ENCODE measurements at regions not wholly inside any gene's neighbourhood (a gene's known extent, or its start where the extent isn't known, plus 50 kb on each side); places are given as distances from the start of the nearest gene placed in this dataset.

GRCh38 chr1:201589186-201589585 lies 50.3 kb downstream of the NAV1 start:
- no peak for DNase-seq (ENCODE audit: low read depth in 3 of 3)

GRCh38 chr1:201590474-201590873 lies 51.5 kb downstream of the NAV1 start:
- DNase-seq (ENCODE audit: low read depth in 3 of 3): no peak

DNA sequence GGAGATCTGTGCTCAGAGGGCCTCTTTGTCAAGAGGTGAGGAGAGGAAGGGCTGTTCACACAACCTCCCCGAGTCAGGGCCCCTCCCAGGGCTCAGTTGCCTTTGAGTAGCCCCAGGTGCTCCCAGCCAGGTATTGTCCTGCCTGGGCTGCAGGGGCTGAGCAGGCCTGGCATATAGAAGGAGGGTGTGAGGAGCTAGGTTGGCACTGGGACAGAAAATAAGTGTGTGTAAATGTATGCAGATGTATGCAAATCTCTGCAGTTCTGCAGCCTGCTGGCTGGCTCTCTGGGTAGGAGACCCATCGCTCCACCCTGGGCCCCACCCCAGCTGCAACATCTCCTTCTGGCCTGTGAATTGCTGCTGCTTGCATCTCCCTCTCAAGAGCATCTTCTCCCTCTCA lies 52.4 kb downstream of the NAV1 start:
- DNase-seq (ENCODE audit: low read depth in 3 of 3): no peak

DNA sequence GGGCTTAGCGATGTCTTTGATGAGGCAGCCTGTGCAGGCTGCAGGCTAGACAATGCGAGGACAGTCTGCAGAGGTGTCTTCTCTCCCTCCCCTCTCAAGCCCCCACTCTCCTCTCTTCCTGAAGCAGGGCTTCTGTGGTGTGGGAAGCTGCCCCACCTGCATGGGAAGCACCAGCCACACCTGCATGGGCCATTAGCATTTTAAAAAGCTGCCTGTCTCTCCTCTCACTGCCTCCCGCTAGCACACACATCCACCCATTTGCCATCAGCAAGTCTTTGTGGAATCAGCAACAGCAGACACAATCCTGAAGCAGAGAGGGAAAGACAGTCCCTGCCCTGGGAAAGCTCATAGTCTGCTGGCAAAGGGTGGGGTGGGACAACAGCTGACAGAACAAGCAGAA lies 53.1 kb downstream of the NAV1 start:
- DNase-seq (ENCODE audit: low read depth in 3 of 3): no peak

DNA sequence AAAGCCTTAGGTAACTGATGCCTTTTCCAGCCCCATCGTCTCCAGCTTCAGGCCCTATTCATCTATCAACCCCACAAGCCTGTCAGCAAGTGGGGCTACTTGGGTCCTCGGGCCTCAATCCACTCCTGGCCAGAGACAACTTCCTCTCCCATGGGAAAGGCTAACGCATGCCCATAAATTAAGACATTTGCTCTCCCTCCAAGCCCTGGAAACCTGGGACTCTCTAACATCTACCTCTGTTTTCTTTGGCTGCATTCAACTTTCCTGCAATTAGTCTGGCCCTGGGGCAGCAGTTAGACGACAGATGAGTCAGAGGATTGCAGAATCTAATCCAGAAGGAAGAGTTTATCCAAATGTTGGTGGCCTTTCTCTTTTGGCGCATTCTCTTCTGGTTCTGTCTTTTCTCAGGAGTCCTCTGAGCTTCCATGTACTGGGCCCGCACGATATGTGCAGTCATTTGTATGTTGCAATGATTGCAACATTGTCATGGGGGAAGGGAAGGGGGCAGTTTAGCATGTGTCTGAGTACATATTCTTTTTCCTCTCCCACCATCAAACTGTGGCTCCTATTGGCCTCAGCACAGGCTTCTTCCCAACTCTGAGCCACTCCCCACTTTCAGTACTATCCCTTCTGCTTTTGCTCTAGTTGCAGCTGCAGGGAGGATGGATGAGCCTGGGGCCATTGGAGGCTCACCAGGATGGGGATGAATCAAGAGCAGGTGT lies 54.4 kb downstream of the NAV1 start:
- DNase-seq (ENCODE audit: low read depth in 3 of 3): no peak

GRCh38 chr1:201594575-201595245 lies 55.8 kb downstream of the NAV1 start:
- DNase-seq (ENCODE audit: low read depth in 3 of 3): no peak

DNA sequence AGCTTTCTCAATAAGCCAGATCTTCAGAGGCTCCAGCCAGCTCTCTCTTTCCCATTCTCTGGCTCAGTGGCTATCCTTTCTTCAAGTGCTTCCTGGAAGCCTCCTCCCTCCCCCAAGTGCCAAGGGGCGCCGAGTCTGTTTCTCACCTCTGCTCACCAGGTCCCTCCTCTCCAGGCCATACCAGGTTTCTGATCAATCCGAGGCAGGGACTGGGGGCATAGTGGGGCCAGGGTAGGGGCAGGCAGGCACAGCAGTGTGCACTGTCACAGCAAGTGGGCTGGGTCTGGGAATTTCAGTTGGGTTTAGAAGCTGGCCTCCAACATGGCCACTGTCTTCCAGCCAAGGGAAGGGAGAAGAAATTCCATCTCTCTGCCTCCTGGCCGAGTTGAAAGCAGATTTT lies 56.5 kb downstream of the NAV1 start:
- no peak for DNase-seq (ENCODE audit: low read depth in 3 of 3)

- DNase-seq (ENCODE audit: low read depth in 3 of 3): no peak
Observed at GRCh38 chr1:201596101-201596868, 57.4 kb downstream of the NAV1 start.

GRCh38 chr1:201597551-201598230 lies 58.8 kb downstream of the NAV1 start:
- no peak for DNase-seq (ENCODE audit: low read depth in 3 of 3)

- DNase-seq (ENCODE audit: low read depth in 3 of 3): no peak
Observed at GRCh38 chr1:201598396-201598795, 59.5 kb downstream of the NAV1 start.

DNA sequence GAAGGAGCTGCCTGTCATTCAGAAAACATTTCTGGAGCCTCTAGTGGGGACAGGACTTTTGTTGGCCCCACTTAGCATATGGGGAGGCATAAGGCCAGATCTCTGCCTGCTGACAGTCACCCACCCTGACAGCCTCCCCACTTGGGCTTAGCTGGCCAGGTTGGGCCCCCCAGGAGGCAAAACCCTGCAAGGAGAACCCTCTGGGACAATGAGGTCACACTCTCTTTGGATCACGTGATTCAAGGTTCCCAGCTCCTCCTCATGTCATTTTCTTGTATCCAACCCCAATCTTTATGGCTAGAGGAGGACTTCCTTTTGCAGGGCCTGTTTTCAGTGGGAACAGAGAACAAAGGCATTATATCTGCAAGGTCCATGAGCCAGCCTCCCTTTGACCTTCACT lies 60.0 kb downstream of the NAV1 start:
- DNase-seq (ENCODE audit: low read depth in 3 of 3): no peak

- no peak for DNase-seq (ENCODE audit: low read depth in 3 of 3)
Observed at GRCh38 chr1:201599548-201599947, 60.6 kb downstream of the NAV1 start.

- no peak for DNase-seq (ENCODE audit: low read depth in 3 of 3)
Observed at GRCh38 chr1:201602413-201603265, 63.7 kb downstream of the NAV1 start.

- no peak for DNase-seq (ENCODE audit: low read depth in 3 of 3)
Observed at GRCh38 chr1:201603613-201604232, 64.8 kb downstream of the NAV1 start.

- no peak for DNase-seq (ENCODE audit: low read depth in 3 of 3)
Observed at GRCh38 chr1:201605385-201606010, 66.6 kb downstream of the NAV1 start.

DNA sequence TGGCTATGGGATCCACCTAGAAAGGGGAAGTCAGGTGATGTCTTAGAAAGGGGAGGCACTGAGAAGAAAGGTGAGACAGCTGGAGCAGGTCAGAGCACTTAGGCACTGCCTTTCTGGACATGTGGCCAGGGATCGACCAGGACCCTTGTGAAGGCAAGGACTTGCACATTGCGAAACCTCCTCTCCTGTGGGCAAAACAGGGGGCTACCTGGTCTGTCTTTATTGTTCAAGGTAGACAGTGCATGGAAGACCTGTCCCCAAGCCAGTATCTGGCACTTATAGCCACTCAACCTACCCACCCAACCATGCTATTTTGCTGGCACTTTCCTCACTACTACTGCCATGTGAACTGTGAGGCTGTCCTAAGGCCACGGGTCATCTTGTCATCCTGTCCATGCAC lies 67.2 kb downstream of the NAV1 start:
- no peak for DNase-seq (ENCODE audit: low read depth in 3 of 3)

- no peak for DNase-seq (ENCODE audit: low read depth in 3 of 3)
Observed at GRCh38 chr1:201606623-201607022, 67.7 kb downstream of the NAV1 start.

DNA sequence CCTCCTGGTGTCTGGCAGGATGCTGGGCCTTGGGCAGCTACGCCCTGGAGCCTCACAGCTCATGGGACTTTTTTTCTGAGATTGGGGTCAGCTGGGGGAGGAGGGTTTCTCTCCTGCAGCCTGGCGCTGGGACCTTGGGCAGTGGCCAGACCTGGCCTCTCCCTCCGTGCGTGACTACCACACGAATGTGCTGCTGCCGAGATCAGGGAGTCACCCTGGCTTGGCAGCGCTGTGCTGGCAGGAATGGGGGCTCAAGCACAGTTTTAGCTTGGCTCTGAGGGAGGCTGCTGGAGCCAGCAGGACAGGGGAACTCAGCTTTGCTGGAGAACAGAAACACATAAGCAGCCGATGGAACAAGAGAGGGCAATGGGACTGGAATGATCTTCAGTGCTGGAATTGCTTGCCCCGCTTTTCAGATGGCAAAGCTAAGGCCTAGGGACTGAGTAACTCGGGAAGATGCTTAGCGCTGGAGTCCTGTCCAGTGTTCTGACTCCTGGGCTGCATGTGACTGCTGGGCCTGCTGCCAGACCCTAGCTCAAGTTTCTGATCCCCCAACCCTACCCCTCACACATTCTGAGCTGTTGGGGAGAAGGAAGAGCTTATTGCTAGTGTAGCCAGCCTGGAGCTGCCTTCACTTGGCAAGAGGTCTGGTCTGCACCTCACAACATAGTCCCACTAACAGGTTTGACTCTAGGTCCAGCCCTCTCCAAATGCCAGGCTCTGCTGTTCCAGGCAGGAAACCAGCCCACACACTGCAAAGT lies 69.9 kb downstream of the NAV1 start:
- no peak for DNase-seq (ENCODE audit: low read depth in 3 of 3)

DNA sequence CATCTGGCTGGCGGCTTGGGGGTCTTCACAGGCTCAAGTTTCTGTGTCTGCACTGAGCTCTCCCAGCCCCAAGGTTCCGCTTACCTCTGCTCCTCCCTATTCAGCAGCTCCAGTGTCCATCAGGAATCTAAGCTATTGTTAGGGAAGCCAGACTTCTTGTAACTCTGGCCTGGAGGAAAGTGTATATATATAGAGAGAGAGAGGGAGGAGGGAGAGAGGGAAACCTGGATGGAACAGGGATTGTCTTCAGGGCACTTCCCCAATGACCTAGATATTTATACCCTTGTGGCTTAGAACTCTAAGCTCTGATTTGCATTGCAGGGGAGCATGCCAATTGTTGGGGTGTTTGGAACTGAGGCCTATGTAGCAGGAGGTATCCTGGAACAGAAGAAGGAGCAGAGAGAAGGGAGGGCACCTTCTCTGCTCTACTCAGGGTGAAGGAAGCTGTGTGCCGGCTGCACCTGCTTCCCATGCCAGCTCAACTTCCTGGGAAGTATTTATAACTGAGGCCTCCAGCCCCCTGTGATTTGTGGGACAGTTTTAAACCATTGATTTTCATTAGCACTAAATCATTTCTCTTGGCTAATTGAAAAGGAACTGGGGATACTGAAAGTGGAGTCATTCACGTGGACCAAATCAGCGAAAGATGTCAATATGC lies 70.9 kb downstream of the NAV1 start:
- DNase-seq (ENCODE audit: low read depth in 3 of 3): no peak

Measured in stimulated activated CD4-positive, alpha-beta T cell treated with anti-CD3 and anti-CD28 coated beads, TNF-alpha, amount 100 ng/mL, for 48 hours (primary cell).